C1 segment of cervical spinal cord (tissue), 14 donors: ENCODE measurements at regions not wholly inside any gene's neighbourhood (a gene's known extent, or its start where the extent isn't known, plus 50 kb on each side); places are given as distances from the start of the nearest gene placed in this dataset.
A peak's percentile ranks its signal among the peaks of the same experiment; 100 is the strongest.

Experiments
- DNase-seq, 14 donors: peaks; one replicate each; lab custom pipeline; 2025; lab: John Stamatoyannopoulos, UW

DNA sequence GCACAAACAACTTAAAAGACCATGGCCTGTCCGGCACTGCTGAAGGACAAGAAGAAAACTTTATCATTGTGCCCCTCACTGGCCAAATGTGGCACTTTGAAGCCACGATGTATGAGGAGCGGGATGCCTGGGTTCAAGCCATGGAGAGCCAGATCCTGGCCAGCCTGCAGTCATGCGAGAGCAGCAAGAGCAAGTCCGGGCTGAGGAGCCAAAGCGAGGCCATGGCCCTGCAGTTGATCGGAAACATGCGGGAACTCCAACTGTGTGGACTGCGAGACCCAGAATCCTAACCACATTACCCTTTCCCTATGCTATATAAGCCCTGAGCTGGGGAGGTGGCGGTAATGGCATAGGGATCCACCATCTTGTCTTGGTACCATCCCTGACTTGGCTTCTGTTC is 497.9 kb downstream of the ANXA1 start:
- no peak for DNase-seq

DNA sequence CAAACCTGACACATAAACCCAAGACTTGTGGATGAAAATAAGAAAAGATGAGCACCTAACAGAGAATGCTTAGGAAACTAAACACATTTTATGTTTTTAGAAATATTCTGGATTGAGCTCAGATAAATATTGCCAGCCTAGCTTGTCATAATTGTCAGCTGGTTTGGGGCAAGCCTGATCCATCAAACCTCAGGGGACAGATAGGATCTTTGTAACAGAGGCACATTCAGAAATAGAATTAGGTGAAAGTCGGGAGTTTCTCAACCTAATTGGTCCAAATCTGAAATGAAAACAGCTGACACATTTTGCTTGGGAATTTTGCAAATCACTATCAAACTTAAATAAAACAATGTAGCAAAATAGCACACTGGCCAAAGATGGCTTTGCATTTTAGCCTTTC is 503.7 kb downstream of the ANXA1 start:
- no peak for DNase-seq

DNA sequence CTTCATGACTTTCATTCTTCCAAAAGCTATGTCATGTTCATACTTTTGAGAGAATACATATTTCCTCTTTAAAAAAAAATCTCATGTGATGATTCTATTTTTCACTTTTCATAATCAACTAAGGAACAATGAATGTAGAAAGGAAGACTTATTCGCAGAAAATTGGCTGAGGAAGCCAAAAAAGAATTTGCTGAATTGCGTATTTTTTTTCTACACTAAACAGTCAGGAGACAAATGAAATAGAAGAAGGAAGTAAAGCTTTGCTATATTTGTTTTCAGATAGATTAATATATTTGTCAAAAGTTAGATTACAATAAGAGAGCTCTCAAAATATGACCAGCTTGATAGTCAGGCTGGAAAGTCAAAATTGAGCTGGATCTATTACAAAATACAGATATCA is 504.2 kb downstream of the ANXA1 start:
- DNase-seq, result no peak

DNA sequence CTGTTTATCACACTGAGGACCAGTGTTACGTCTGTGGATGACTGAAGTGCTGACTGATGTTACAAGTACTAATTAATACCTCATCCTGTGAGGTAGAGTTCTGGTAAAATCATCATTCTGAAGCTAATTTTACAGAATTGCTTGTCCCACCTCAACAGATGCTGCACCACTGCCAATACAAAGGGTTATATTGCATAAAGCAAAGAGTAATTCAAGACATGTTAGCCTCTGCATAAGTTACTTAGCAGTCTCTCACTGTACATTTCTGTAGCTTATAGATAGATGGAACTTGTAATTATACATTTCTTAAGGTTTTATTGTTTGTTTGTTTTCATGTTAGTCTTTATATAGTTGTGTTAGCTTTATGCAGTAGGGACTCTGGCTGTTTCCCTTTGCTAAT is 513.6 kb downstream of the ANXA1 start:
- DNase-seq, result no peak

DNA sequence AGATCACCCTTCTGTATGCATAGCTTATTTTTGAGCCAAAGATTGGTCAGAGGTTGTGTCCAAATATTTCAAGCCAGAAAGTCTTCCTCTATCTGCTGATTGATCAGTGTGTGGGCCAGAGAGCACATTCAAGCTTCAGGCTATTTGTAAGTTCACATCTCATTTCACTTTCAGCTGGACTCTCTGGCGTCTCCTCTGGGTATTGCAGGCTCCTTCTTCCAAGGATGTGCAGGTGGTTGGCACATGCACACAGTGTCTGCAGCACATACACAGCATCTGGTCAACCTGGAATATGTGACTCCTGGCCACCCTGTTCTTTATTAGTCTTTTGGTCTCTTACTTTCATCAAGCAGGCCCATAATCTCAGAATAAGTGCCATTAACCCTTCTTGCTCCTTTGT is 516.1 kb downstream of the ANXA1 start:
- no peak for DNase-seq

DNA sequence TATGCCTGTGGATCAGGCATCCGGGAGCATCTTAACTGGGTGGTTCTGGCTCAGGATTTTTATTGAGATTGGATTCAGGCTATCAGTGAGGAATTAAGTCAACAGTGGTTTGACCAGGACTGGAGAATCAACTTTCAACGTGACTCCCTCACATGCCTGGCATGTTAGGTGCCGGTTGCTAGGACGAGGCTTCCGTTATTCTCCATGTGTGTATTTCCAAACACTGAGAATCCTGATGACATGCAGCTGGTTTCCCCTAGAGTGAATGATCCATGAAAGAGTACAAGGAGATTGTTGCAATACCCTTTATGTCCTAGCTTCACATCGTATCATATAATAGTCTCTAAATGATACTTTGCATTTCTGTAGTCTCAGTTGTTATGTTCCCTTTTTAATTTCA is 529.2 kb downstream of the ANXA1 start:
- DNase-seq, result no peak

DNA sequence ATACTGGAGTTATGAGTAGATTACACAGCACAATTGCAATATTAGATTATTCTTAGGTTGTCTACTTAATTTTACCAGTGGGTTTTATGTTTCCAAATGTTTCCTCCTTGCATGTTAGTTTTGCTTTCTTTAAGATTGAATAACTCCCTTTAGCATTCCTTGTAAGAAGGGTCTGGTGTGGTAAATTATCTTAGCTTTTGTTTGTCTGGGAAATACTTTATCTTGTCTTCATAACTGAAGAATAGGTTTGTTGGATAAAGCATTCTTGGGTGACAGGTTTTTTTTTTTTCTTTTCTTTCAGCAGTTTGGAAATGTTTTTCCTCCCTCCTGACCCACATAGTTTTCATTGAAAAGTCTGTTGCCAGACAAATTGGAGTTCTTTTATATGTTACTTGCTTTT is 531.1 kb downstream of the ANXA1 start:
- no peak for DNase-seq

DNA sequence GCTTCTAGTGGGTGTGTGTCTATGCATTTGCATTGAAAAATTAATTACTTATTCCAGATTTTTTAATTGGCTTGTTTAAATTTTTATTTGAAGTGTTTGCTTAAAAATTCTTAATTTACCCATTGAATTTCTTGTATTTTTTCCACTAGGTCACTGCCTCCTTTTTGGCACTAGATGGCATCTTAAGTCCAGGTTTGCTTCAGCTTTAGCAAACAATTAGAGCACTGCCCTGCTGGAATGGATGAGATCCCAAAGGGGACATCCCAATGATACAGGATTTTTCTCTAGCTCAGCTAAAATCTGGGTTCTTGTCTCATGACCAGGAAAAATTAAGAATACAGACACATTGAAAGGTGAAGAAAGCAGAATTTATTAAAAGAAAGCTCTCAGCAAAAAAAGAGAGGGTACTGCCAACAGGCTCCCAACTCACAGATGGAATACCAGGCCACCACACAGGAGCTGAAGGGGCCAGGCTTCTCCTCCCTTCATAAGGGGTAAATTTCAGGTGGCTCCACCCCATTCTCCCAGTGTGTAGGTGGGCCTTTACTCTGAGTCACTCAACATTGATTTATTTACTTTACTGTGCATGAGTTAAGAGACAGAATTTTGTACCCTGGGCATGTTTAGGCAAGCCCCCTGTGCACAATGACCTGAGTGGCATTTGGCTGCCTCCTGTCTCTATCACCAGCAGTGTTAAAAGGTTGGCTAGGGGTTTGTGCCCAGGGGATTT is 532.4 kb downstream of the ANXA1 start:
- no peak for DNase-seq

DNA sequence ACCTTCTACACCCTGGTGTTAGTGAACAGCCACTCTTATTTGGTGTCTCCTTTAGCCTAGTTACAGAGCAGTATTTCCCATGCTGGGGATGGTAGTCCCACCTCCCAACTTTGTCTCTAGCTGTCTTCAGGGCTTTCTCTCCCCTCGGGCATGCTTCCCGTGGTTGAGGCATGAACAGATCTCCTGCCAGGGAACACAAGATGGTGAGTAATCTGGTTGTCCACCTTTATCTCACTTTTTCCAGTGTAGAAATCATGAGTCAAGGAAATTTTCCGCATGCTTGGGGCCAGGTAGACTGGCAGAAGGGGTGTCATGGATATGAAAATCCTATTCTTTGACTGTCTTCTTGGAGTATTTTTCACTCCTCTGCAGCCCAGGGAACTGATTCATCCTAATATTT is 532.9 kb downstream of the ANXA1 start:
- DNase-seq, result no peak

DNA sequence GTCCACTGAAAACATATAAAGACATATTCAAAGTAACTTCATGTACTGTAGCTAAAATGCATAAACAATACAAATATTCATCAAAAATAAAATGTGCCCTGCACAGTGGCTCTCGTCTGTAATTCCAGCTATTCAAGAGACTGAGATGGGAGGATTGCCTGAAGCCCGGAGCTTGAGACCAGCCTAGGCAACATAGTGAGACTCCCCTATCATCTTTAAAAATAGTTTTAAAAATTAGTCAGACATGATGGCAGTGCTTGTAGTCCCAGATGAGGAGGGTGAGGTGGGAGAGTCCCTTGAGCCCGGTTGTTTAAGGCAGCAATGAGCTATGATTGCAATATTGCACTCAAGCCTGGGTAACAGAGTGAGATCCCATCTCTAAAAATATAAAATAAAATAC is 534.1 kb downstream of the ANXA1 start:
- no peak for DNase-seq

DNA sequence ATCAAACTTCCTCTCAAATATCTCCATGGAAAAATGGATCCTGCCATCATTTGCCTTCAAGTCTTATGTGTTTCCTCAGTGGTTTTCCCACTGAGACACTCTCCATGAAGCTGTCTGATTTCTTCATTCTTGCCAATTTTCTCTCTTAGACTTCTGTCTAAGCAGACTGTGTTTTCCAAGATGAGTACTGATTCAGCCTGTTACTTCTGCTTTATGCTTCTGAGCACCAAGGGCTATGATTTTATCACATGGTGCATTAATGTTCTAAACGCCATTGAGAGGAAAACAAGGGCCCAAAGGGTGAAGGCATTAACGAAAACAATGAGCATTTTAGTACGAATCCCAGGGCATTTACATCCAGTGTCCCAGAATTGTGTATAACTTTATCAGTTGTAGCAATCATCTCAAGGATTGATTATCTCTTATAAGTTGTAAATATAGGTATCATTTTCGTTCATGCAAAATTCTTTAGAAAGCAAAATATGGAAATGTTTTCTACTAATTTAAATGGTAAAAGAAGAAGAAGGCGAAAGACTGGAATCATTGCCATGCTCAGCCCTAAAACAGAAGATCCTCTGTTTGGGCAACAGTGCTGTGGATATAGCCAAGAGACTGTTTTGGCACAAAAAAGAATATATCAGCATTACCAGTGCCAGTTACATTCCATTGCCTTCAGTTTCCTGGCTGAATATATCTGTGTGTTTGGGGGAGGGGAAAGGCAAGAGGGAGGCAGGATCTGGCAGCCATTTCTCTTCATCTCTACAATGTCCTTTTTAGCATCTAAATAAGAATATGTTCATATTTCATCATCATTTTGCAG is 537.6 kb downstream of the ANXA1 start:
- peak in 4 of 14 donors; percentile 3 to 11 (median 8) for DNase-seq

DNA sequence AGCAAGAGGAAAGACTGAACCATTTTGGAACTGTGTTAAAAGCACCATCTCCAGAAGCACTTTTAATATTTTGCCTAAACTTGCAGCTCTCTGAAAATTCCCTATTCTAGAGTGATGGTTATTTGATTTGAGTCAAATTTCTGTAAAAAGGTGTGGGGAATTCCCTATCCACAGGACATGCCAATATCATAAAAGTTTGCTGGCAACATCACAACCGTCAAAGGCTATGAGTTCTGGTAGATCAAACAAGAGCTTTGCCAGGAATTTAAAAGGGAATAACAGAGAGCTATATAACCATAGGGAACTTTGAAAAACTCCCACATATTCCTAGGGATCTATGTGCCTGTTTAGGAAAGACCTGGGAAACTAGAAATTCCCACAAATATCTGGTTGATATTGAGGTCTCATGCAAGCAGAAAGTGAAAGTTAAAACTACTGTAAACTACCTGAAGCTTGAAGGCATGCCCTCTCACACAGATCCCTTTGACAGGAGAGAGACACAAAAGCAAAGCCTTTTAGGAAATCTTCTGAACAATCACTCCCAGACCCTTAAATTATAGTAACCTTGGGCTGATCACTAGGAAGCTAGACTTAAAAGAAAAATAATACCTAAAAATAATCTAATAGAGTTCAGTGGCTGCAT is 549.9 kb downstream of the ANXA1 start:
- DNase-seq, result no peak

DNA sequence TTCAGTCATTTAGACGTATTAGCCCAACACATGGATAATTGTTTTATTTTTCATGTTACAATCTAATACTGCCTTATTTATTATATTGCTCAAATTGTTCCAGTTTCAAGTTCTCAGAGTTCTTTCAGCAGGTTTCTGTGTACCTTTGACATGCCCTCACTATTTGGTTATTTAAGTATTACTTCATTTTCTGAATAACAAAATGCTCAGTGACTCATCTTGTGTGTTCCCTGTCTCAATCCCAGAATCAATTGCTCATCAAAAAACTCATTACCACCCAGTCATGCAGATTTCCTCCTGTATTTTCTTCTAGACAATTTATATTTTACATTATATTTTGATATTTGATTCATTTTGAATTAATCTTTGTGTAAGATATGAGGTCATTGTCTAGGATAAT is 562.6 kb downstream of the ANXA1 start:
- DNase-seq, result no peak

DNA sequence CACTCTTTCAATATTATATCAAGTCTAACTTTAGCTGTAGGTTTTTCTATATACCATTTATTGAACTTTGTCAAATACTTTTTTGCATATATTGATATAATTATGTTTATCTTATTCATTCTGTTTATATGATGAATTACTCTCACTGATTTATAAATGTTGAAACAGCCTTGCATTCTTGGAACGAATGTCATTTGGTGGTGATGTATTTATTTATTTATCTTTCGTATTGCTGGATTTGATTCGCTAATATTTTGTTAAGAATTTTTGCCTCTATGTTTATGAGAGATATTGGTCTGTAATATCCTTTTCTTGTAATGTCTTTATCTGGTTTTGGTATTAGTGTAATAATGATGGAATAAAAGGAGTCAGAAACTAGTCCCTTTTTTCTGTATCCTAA is 563.9 kb downstream of the ANXA1 start:
- no peak for DNase-seq

DNA sequence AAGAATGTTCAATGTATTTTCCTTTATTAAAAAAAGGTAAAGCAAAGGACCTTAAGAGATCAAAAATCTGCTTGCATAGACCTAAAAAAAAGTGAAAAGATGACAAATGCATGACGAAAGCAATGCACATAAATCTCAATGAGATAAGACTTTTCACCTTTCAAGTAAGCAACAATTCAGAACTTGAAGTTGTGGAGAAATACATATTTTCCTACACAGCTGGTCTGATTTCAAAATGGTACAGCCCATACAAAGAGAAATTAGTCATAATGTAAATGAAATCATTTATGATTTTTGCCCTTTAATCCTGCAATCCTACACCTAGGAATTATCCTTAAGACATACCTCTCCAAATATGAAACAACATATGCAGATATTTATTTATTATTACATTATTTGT is 568.0 kb downstream of the ANXA1 start:
- no peak for DNase-seq

DNA sequence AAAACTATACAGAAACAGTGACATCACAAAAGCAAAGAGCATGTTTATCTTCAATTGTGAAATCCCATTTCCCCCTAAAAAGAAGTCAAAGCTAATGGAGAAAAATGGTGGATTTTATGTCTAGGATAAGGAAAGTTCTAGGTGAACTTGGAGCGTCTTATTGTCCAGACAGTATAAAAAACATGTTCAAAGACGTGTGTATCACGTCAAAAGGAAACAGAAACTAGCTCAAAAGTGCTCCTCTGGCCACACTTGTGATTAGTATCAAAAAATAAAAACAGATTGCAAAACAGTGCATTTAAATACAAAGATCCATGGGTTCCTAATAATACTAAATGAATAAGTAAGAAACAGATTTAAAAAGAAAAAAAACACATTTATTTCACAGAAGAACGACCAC is 568.9 kb downstream of the ANXA1 start:
- DNase-seq, result no peak

DNA sequence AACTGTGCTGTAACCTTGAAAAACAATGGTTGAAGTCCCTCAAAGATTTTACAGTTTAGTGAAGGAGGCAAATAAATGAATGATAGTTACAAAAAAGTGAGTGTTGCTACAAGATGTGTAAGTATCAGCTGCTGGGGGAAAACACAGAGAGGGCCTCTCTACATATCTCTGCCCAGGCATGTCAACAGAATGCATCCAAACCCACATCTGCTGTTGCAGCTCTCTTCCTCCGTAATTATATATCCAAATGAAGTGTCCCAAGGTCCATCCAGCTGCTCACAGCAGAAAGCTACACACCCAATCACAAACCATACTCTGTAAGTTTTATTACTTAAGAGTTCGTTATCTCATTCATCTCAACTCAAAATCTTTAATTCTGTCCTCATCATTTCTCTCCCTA is 584.6 kb downstream of the ANXA1 start:
- no peak for DNase-seq

DNA sequence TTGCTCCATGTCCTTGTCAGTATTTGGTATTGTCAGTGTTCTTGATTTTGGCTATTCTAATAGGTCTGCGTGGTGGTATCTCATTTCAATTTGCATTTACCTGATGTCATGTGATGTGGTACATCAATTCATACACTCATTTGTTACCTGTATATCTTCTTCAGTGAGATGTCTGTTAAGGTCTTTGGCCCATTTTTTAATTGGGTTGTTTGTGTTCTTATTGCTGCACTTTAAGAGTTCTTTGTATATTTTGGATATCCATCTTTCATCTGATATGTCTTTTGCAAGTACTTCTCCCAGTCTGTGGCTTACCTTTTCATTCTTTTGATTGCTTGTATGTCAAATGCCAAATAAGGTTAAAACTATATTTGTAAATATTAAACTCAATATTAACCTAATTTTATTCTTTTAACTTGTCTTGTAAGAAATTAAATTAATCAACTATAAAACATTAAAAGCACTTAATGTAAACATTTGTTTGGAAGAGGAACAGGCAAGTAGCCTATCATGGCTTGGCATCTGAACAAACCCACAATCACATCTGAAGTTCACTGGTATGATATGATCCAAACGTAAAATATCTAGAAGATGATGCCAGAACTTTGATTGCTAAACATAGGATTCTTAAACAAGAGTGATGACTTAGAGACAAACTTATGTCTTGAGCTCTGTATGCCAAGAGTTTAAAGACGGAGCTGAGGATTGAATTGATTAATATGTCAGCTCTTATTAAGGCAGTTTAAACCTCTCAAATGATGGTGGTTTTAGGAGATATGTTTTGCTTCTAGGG is 587.3 kb downstream of the ANXA1 start:
- no peak for DNase-seq

DNA sequence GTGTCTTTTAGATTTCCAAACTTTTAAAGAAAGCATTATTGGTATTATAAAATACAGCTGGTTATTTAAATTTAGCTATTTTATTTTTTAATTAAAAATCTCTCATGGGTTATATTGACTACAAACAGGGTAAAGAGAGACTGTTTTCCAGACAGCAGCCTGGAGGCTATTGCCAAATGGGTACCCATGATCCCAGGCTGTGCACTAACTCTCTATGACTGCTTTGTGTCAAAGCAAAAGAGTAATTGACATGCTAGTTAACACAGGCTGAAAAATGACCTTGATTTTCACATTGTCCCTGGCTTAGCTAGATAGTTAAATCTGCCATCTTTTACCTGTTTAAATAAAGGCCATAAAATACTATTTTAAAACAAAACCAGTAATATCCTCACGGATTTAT is 589.7 kb downstream of the ANXA1 start:
- DNase-seq, result no peak

DNA sequence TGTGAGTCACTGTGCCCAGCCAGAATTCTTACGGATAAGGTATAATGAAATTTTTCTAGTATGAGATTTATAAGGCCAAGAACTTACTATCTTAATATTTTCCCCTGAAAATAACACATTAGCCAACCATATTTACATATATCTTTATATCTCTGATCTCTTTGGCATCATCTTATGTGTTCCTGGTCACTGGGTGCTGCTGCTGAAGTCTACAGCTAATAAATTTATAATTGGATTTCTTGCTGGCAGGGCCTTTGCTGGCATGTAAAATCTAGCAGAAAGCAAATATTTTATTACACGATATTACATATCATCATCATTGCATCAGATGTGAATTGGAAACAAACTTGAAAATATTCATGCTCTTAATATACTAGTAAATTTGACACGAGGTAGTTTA is 590.7 kb downstream of the ANXA1 start:
- DNase-seq, result no peak

DNA sequence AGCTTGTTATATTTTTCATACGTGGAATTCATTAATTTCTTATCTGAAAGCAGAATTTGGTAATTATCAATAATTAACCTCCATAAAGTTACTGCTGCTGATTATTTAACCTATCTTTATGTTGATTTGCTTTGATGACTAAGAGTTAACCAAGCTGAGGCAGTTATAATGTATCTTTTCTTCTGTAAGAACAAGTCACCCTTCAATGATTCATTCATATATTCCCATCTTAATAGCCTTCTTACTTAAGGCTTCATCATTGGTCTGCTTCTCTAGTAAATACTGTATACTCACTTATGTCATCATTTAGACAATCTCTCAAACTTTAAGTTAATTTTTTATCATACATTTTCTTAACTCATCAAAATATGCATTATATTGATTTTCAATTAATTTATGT is 592.2 kb downstream of the ANXA1 start:
- DNase-seq, result no peak

DNA sequence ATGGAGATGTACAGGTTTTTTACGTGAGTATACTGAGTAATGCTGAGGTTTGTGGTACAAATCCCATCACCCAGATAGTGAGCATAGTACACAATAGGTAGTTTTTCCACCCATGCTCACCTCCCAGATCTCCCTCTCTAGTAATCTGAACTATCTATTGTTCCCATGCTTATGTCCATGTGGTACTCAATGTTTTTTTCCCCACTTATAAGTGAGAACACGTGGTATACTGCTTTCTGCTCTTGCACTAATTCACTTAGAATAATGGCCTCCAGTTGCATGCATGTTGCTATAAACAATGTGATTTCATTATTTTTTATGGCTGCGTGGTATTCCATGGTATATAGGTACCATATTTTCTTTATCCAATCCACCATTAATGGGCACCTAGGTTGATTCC is 593.9 kb downstream of the ANXA1 start:
- DNase-seq, result no peak
